ENCODE measurements at regions not wholly inside any gene's neighbourhood (a gene's known extent, or its start where the extent isn't known, plus 50 kb on each side); places are given as distances from the start of the nearest gene placed in this dataset.

- Histone ChIP-seq H3K4me2 (ENCODE audit: insufficient read depth, low read length) (no peak overlapping the region), H3K27ac (ENCODE audit: extremely low read depth, low read depth, low read length) (no peak overlapping the region), H3K79me2 (ENCODE audit: control insufficient read depth, insufficient read depth, low read length) (no peaks in the 10 kb centered on the region), H3K36me3 (ENCODE audit: control insufficient read depth, insufficient read depth, low read length) (no peaks in the 10 kb centered on the region), H3K9ac (ENCODE audit: insufficient read depth in 1 of 2, low read depth in 2 of 2, low read length in 2 of 2) (no peak overlapping the region), H4K20me1 (replicated peaks; ENCODE audit: control insufficient read depth, insufficient read depth, low read length) (no peaks in the 10 kb centered on the region), H3K9me1 (ENCODE audit: control insufficient read depth, insufficient read depth, low read length) (no peaks in the 10 kb centered on the region), H3K4me3 (no peak overlapping the region), H3K27me3 (ENCODE audit: control insufficient read depth in 2 of 2, insufficient read depth in 2 of 2, low read length in 2 of 2) (no peaks in the 10 kb centered on the region), H2AFZ (ENCODE audit: low read depth, low read length) (no peak overlapping the region), H3K9me3 (replicated peaks; ENCODE audit: control insufficient read depth, insufficient read depth, low read depth, low read length) (no peaks in the 10 kb centered on the region), H3K4me1 (replicated peaks in 1 of 2; ENCODE audit: control insufficient read depth in 2 of 2, insufficient read depth in 2 of 2, low read length in 2 of 2) (no peaks in the 10 kb centered on the region)
- intact Hi-C loops (cut with micrococcal nuclease) (no loop called here), in situ Hi-C loops (cut with MboI) (no loop called here)
- ChIA-PET POLR2A (no interaction called here), CTCF (ENCODE audit: low intra/inter-chr PET ratio) (no interaction called here)
- ATAC-seq: no peak
- DNase-seq (ENCODE audit: extremely low read depth in 1 of 4, low spot score in 3 of 4): no peak
- FAIRE-seq: no peak
- BruUV-seq (replicated peaks): no TSS peak
- 0% methylated on average over 1 of the region's 1 CpG for WGBS (ENCODE audit: insufficient coverage, low coverage, missing lambda C conversion rate)
- TF ChIP-seq POLR2H (tag; IDR thresholded peaks at IDR 0.05; ENCODE audit: low read depth) (no peak), ZHX1 (conservative IDR thresholded peaks at IDR 0.05; ENCODE audit: low read length) (no peak), ZNF124 (CRISPR knock-in tag; IDR thresholded peaks at IDR 0.05) (no peak), KLF16 (IDR thresholded peaks at IDR 0.05) (no peak), ETV6 (IDR thresholded peaks at IDR 0.05; ENCODE audit: borderline replicate concordance in 1 of 2, low read depth in 2 of 2, low read length in 1 of 2) (no peak), ETV6 (CRISPR knock-in tag; IDR thresholded peaks at IDR 0.05; ENCODE audit: borderline replicate concordance) (no peak), ERF (CRISPR knock-in tag; IDR thresholded peaks at IDR 0.05) (no peak), KAT7 (CRISPR knock-in tag; IDR thresholded peaks at IDR 0.05; ENCODE audit: borderline replicate concordance) (no peak), ZBTB11 (CRISPR knock-in tag; IDR thresholded peaks at IDR 0.05) (no peak), DDX20 (tag; IDR thresholded peaks at IDR 0.05; ENCODE audit: low read depth) (no peak), ZNF398 (CRISPR knock-in tag; IDR thresholded peaks at IDR 0.05) (no peak), ZNF76 (CRISPR knock-in tag; IDR thresholded peaks at IDR 0.05; ENCODE audit: borderline replicate concordance) (no peak), NFE2 (IDR thresholded peaks at IDR 0.05; ENCODE audit: low read depth) (no peak), ZNF3 (CRISPR knock-in tag; IDR thresholded peaks at IDR 0.05) (no peak), ZNF445 (CRISPR knock-in tag; IDR thresholded peaks at IDR 0.05; ENCODE audit: low read depth) (no peak), PRPF4 (IDR thresholded peaks at IDR 0.05; ENCODE audit: insufficient read depth, low read depth, low read length, poor library complexity, severe bottlenecking) (no peak)
Observed at GRCh38 chr13:52922961-52923360, 74.5 kb upstream of the PCDH8 start.
